ENCODE measurements at regions not wholly inside any gene's neighbourhood (a gene's known extent, or its start where the extent isn't known, plus 50 kb on each side); places are given as distances from the start of the nearest gene placed in this dataset.

GRCh38 chr12:105554856-105555255 is 224.4 kb downstream of the C12orf75 start:
- TF ChIP-seq CTCF (IDR thresholded peaks at IDR 0.05): no peak
- TF ChIP-seq POLR2A (IDR thresholded peaks at IDR 0.05): no peak
